HEK293 (cell line): ENCODE measurements at regions not wholly inside any gene's neighbourhood (a gene's known extent, or its start where the extent isn't known, plus 50 kb on each side); places are given as distances from the start of the nearest gene placed in this dataset.

Experiments used
- CTCF ChIA-PET: fragments of 350-600 bp; formaldehyde crosslinking; extraction: SDS; loops from one replicate; lab custom pipeline; 2021; ENCODE audit warnings: antibody characterized with exemption; lab: Yijun Ruan, JAX
- POLR2A ChIA-PET: fragments of 300-600 bp; formaldehyde crosslinking; extraction: SDS; loops from one replicate; lab custom pipeline; 2020; ENCODE audit warnings: antibody characterized with exemption, inconsistent platforms; lab: Yijun Ruan, JAX
- H3K27ac ChIP-seq: fragments of 200-500 bp; sonication (Bioruptor generic); 2 replicates; pipeline ENCODE4 v1.5.1; 2014; ENCODE audit warnings: low read depth, low read length, control low read depth, inconsistent platforms; ENCODE audit errors: extremely low read depth
- H3K36me3 ChIP-seq, 2 experiments: fragments of 200-500 bp in 1 of 2; sonication (Bioruptor generic) in 1 of 2; 1 replicate in 1 of 2; 2 replicates in 1 of 2; pipeline ENCODE4 v1.5.1; 2014 to 2017; ENCODE audit warnings: inconsistent platforms in 2 of 2, low read length in 2 of 2; ENCODE audit not compliant: control insufficient read depth in 2 of 2, insufficient read depth in 1 of 2
- H3K4me1 ChIP-seq: fragments of 200-500 bp; sonication (Bioruptor generic); 2 replicates; pipeline ENCODE4 v1.5.1; 2014; ENCODE audit warnings: mild to moderate bottlenecking, low read length, inconsistent platforms; ENCODE audit not compliant: control insufficient read depth, insufficient read depth
- H3K4me3 ChIP-seq: 2 replicates; pipeline ENCODE4 v1.5.1; 2011; ENCODE audit warnings: low read depth, mild to moderate bottlenecking, control low read depth, low read length, moderate library complexity
- H3K9me3 ChIP-seq: fragments of 200-500 bp; sonication (Bioruptor generic); 2 replicates; pipeline ENCODE4 v1.5.1; 2014; ENCODE audit warnings: low read depth, low read length, inconsistent platforms; ENCODE audit not compliant: control insufficient read depth, insufficient read depth
- ELK4 ChIP-seq: IDR thresholded peaks from 2 replicates; pipeline ENCODE4 v1.6.1; 2011; ENCODE audit warnings: mild to moderate bottlenecking, low read depth, low read length, borderline replicate concordance
- OVOL3 ChIP-seq: fragments of 450-650 bp; formaldehyde crosslinking; IDR thresholded peaks from 2 replicates; pipeline ENCODE4 v1.5.1; 2016; ENCODE audit warnings: missing biosample characterization, missing genetic modification characterization
- PATZ1 ChIP-seq: fragments of 450-650 bp; formaldehyde crosslinking; IDR thresholded peaks from 2 replicates; pipeline ENCODE4 v1.5.1; 2016; ENCODE audit warnings: missing biosample characterization, missing genetic modification characterization
- SP3 ChIP-seq: fragments of 450-650 bp; formaldehyde crosslinking; IDR thresholded peaks from 2 replicates; pipeline ENCODE4 v1.5.1; 2016; ENCODE audit warnings: missing biosample characterization, missing genetic modification characterization
- TRIM28 ChIP-seq: IDR thresholded peaks from 2 replicates; pipeline ENCODE4 v1.6.1; 2011; ENCODE audit warnings: low read length, control low read depth, borderline replicate concordance
- ZBTB48 ChIP-seq: fragments of 450-650 bp; formaldehyde crosslinking; IDR thresholded peaks from 2 replicates; pipeline ENCODE4 v1.5.1; 2016; ENCODE audit warnings: missing biosample characterization, missing genetic modification characterization
- ZFP41 ChIP-seq: fragments of 450-650 bp; formaldehyde crosslinking; IDR thresholded peaks from 2 replicates; pipeline ENCODE4 v1.5.1; 2016; ENCODE audit warnings: missing biosample characterization, missing genetic modification characterization, borderline replicate concordance
- ZNF133 ChIP-seq: fragments of 450-650 bp; formaldehyde crosslinking; IDR thresholded peaks from 2 replicates; pipeline ENCODE4 v1.5.1; 2016; ENCODE audit warnings: missing biosample characterization, missing genetic modification characterization
- ZNF146 ChIP-seq: fragments of 450-650 bp; formaldehyde crosslinking; IDR thresholded peaks from 2 replicates; pipeline ENCODE4 v1.5.1; 2016; ENCODE audit warnings: missing biosample characterization, missing genetic modification characterization
- ZNF16 ChIP-seq: fragments of 450-650 bp; formaldehyde crosslinking; IDR thresholded peaks from 2 replicates; pipeline ENCODE4 v1.5.1; 2016; ENCODE audit warnings: low read depth, missing biosample characterization, missing genetic modification characterization
- ZNF174 ChIP-seq: fragments of 450-650 bp; formaldehyde crosslinking; IDR thresholded peaks from 2 replicates; pipeline ENCODE4 v1.5.0; 2017; ENCODE audit warnings: missing biosample characterization, mild to moderate bottlenecking, missing genetic modification characterization
- ZNF221 ChIP-seq: fragments of 450-650 bp; formaldehyde crosslinking; IDR thresholded peaks from 2 replicates; pipeline ENCODE4 v1.5.1; 2017; ENCODE audit warnings: missing biosample characterization, missing genetic modification characterization, borderline replicate concordance
- ZNF302 ChIP-seq: fragments of 450-650 bp; formaldehyde crosslinking; IDR thresholded peaks from 2 replicates; pipeline ENCODE4 v1.5.1; 2016; ENCODE audit warnings: missing biosample characterization, missing genetic modification characterization, low read depth
- ZNF394 ChIP-seq: fragments of 450-650 bp; formaldehyde crosslinking; IDR thresholded peaks from 2 replicates; pipeline ENCODE4 v1.5.1; 2016; ENCODE audit warnings: missing biosample characterization, missing genetic modification characterization, mild to moderate bottlenecking, moderate library complexity, borderline replicate concordance
- ZNF529 ChIP-seq: fragments of 450-650 bp; formaldehyde crosslinking; IDR thresholded peaks from 2 replicates; pipeline ENCODE4 v1.5.1; 2017; ENCODE audit warnings: missing genetic modification characterization, missing biosample characterization; ENCODE audit not compliant: insufficient replicate concordance
- ZNF555 ChIP-seq: fragments of 450-650 bp; formaldehyde crosslinking; conservative IDR thresholded peaks from 2 replicates; pipeline ENCODE4 v1.5.1; 2017; ENCODE audit warnings: missing biosample characterization, mild to moderate bottlenecking, missing genetic modification characterization, inconsistent platforms
- ZNF560 ChIP-seq: fragments of 450-650 bp; formaldehyde crosslinking; IDR thresholded peaks from 2 replicates; pipeline ENCODE4 v1.5.1; 2017; ENCODE audit warnings: missing biosample characterization, missing genetic modification characterization, borderline replicate concordance
- ZNF571 ChIP-seq: fragments of 450-650 bp; formaldehyde crosslinking; IDR thresholded peaks from 2 replicates; pipeline ENCODE4 v1.5.0; 2017; ENCODE audit warnings: missing biosample characterization, missing genetic modification characterization
- ZNF621 ChIP-seq: fragments of 450-650 bp; formaldehyde crosslinking; IDR thresholded peaks from 2 replicates; pipeline ENCODE4 v1.5.1; 2017; ENCODE audit warnings: missing biosample characterization, missing genetic modification characterization
- ZNF623 ChIP-seq: fragments of 450-650 bp; formaldehyde crosslinking; IDR thresholded peaks from 2 replicates; pipeline ENCODE4 v1.5.1; 2016; ENCODE audit warnings: missing biosample characterization, missing genetic modification characterization
- ZNF677 ChIP-seq: fragments of 450-650 bp; IDR thresholded peaks from 2 replicates; pipeline ENCODE4 v1.5.0; 2018; ENCODE audit warnings: missing biosample characterization, mild to moderate bottlenecking, missing genetic modification characterization, moderate library complexity
- ZNF704 ChIP-seq: fragments of 450-650 bp; formaldehyde crosslinking; IDR thresholded peaks from 2 replicates; pipeline ENCODE4 v1.5.1; 2016; ENCODE audit warnings: missing biosample characterization, missing genetic modification characterization
- TF ChIP-seq, protein P1 (sequence below): fragments of 450-650 bp; formaldehyde crosslinking; IDR thresholded peaks from 2 replicates; pipeline ENCODE4 v1.5.1; 2016; ENCODE audit warnings: missing biosample characterization, missing genetic modification characterization

DNA sequence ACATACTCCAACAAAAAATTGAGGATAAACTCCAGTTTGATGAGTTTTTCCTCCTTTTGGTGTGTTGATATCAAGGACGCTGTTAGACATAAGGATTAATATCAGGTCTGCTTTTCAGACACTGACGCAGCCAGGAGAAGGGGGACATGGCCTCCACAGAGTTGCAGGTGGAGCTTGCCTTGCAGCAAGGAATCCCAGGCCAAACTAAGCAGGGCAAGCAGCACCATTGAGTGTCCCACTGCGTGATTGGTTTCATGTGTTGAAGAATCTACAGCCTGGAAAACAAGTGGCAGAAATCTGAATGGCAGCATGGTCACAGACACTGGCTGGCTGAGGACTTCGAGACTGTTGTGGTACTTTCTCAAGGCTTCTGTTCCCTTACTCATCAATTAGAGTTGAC lies 777.6 kb downstream of the KCNJ18 start:
- no peak overlapping the region for H3K27ac ChIP-seq
- H3K9me3 ChIP-seq, result no peaks in the 10 kb centered on the region
- H3K36me3 ChIP-seq, result no peaks in the 10 kb centered on the region
- CTCF ChIA-PET, result no interaction called here
- TF ChIP-seq, protein P1, sequence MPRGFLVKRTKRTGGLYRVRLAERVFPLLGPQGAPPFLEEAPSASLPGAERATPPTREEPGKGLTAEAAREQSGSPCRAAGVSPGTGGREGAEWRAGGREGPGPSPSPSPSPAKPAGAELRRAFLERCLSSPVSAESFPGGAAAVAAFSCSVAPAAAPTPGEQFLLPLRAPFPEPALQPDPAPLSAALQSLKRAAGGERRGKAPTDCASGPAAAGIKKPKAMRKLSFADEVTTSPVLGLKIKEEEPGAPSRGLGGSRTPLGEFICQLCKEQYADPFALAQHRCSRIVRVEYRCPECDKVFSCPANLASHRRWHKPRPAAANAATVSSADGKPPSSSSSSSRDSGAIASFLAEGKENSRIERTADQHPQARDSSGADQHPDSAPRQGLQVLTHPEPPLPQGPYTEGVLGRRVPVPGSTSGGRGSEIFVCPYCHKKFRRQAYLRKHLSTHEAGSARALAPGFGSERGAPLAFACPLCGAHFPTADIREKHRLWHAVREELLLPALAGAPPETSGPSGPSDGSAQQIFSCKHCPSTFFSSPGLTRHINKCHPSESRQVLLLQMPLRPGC (tag by site-specific recombination), result no peak
- no peak for TF ChIP-seq ZNF221
- TF ChIP-seq ZBTB48, result no peak
- no peak for TF ChIP-seq ZNF677
- TF ChIP-seq OVOL3 (tag by site-specific recombination), result no peak
- no peak for TF ChIP-seq SP3 (tag by site-specific recombination)
- TF ChIP-seq ZNF560 (tag by site-specific recombination), result no peak
- TF ChIP-seq ZNF174 (tag by site-specific recombination), result no peak
- TF ChIP-seq TRIM28, result no peak
- TF ChIP-seq ZNF394 (tag by site-specific recombination), result no peak
- TF ChIP-seq, all 188 proteins: peak for 0
- Histone ChIP-seq H3K4me1 (no peaks in the 10 kb centered on the region), H3K4me3 (no peak overlapping the region)
- POLR2A ChIA-PET, result no interaction called here

GRCh38 chr17:22470411-22471175 lies 778.3 kb downstream of the KCNJ18 start:
- CTCF ChIA-PET, result no interaction called here
- Histone ChIP-seq H3K36me3 (no peaks in the 10 kb centered on the region), H3K9me3 (no peaks in the 10 kb centered on the region), H3K27ac (no peak overlapping the region), H3K4me1 (no peaks in the 10 kb centered on the region), H3K4me3 (no peak overlapping the region)
- TF ChIP-seq PATZ1 (tag by site-specific recombination), result no peak
- TF ChIP-seq ZNF146 (tag by site-specific recombination), result no peak
- TF ChIP-seq ZNF16 (tag by site-specific recombination), result no peak
- no peak for TF ChIP-seq ZNF623 (tag by site-specific recombination)
- no peak for TF ChIP-seq ZNF704 (tag by site-specific recombination)
- no peak for TF ChIP-seq ZNF302 (tag by site-specific recombination)
- no peak for TF ChIP-seq ZNF621 (tag by site-specific recombination)
- no peak for TF ChIP-seq ZNF174 (tag by site-specific recombination)
- no peak for TF ChIP-seq ZNF571 (tag by site-specific recombination)
- TF ChIP-seq ELK4, result no peak
- no peak for TF ChIP-seq ZNF133 (tag by site-specific recombination)
- TF ChIP-seq ZFP41 (tag by site-specific recombination), result no peak
- no peak for TF ChIP-seq ZNF529 (tag by site-specific recombination)
- TF ChIP-seq ZNF555 (tag by site-specific recombination), result no peak
- TF ChIP-seq ZNF560 (tag by site-specific recombination), result no peak
- POLR2A ChIA-PET, result no interaction called here
